OCI-LY7 (cell line): ENCODE measurements at regions not wholly inside any gene's neighbourhood (a gene's known extent, or its start where the extent isn't known, plus 50 kb on each side); places are given as distances from the start of the nearest gene placed in this dataset.

Experiments used
- EZH2phosphoT487 ChIP-seq: fragments of 200-600 bp; sonication (generic); IDR thresholded peaks from 2 replicates; pipeline ENCODE4 v1.6.1; 2018; ENCODE audit warnings: low read depth, borderline replicate concordance, mild to moderate bottlenecking, mixed run types, antibody characterized with exemption, low read length, moderate library complexity, mixed read lengths
- TF ChIP-seq, protein P1 (sequence below): fragments of 200-600 bp; sonication (generic); conservative IDR thresholded peaks from 2 replicates; pipeline ENCODE4 v1.5.1; 2014; ENCODE audit warnings: mild to moderate bottlenecking, antibody characterized with exemption, low read length, moderate library complexity, mixed read lengths

DNA sequence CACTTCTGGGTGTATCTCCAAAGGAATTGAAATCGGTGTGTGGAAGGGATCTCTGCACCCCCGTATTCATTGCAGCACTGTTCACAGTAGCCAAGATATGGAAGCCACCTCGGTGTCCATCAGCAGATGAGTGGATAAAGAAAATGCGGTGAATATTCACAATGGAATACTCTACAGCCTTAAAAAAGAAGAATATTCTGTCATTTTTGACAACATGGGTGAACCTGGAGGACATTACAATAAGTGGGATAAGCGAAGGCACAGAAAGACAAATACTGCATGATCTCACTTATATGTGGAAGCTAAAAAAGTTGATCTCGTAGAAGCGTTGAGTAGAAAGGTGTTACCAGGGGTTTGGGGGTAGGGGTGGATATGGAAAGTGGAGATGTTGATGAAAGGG is 111.9 kb downstream of the BEGAIN start:
- TF ChIP-seq EZH2phosphoT487: no peak
- TF ChIP-seq, protein P1, sequence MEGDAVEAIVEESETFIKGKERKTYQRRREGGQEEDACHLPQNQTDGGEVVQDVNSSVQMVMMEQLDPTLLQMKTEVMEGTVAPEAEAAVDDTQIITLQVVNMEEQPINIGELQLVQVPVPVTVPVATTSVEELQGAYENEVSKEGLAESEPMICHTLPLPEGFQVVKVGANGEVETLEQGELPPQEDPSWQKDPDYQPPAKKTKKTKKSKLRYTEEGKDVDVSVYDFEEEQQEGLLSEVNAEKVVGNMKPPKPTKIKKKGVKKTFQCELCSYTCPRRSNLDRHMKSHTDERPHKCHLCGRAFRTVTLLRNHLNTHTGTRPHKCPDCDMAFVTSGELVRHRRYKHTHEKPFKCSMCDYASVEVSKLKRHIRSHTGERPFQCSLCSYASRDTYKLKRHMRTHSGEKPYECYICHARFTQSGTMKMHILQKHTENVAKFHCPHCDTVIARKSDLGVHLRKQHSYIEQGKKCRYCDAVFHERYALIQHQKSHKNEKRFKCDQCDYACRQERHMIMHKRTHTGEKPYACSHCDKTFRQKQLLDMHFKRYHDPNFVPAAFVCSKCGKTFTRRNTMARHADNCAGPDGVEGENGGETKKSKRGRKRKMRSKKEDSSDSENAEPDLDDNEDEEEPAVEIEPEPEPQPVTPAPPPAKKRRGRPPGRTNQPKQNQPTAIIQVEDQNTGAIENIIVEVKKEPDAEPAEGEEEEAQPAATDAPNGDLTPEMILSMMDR: no peak
